ENCODE measurements at regions not wholly inside any gene's neighbourhood (a gene's known extent, or its start where the extent isn't known, plus 50 kb on each side); places are given as distances from the start of the nearest gene placed in this dataset.

GRCh38 chr6:14354919-14355572, 237.5 kb downstream of the CD83 start:
- DNase-seq (ENCODE audit: low read depth): peak; percentile 78
- no peak for TF ChIP-seq CTCF (IDR thresholded peaks at IDR 0.05; ENCODE audit: insufficient read depth, low read depth, low read length, missing control alignments)
- H3K4me3 ChIP-seq (ENCODE audit: low read length): no peak overlapping the region

GRCh38 chr6:14359438-14359837, 241.9 kb downstream of the CD83 start:
- no peak for DNase-seq (ENCODE audit: low read depth)
- no peak for TF ChIP-seq CTCF (IDR thresholded peaks at IDR 0.05; ENCODE audit: insufficient read depth, low read depth, low read length, missing control alignments)
- no peak overlapping the region for H3K4me3 ChIP-seq (ENCODE audit: low read length)

- no peak for DNase-seq (ENCODE audit: low read depth)
- TF ChIP-seq CTCF (IDR thresholded peaks at IDR 0.05; ENCODE audit: insufficient read depth, low read depth, low read length, missing control alignments): no peak
- H3K4me3 ChIP-seq (ENCODE audit: low read length): no peak overlapping the region
Observed at GRCh38 chr6:14360565-14360964, 243.0 kb downstream of the CD83 start.

GRCh38 chr6:14361297-14361696, 243.7 kb downstream of the CD83 start:
- no peak for DNase-seq (ENCODE audit: low read depth)
- H3K4me3 ChIP-seq (ENCODE audit: low read length): no peak overlapping the region
- no peak for TF ChIP-seq CTCF (IDR thresholded peaks at IDR 0.05; ENCODE audit: insufficient read depth, low read depth, low read length, missing control alignments)

- DNase-seq (ENCODE audit: low read depth): no peak
- no peak for TF ChIP-seq CTCF (IDR thresholded peaks at IDR 0.05; ENCODE audit: insufficient read depth, low read depth, low read length, missing control alignments)
- no peak overlapping the region for H3K4me3 ChIP-seq (ENCODE audit: low read length)
Observed at GRCh38 chr6:14361956-14362587, 244.5 kb downstream of the CD83 start.

- H3K4me3 ChIP-seq (ENCODE audit: low read length): no peak overlapping the region
- TF ChIP-seq CTCF (IDR thresholded peaks at IDR 0.05; ENCODE audit: insufficient read depth, low read depth, low read length, missing control alignments): no peak
- no peak for DNase-seq (ENCODE audit: low read depth)
Observed at GRCh38 chr6:14364370-14364769, 246.8 kb downstream of the CD83 start.

GRCh38 chr6:14365393-14365792, 247.8 kb downstream of the CD83 start:
- TF ChIP-seq CTCF (IDR thresholded peaks at IDR 0.05; ENCODE audit: insufficient read depth, low read depth, low read length, missing control alignments): no peak
- H3K4me3 ChIP-seq (ENCODE audit: low read length): no peak overlapping the region
- peak; percentile 7 for DNase-seq (ENCODE audit: low read depth)
